Cardiac fibroblast (primary cell): ENCODE measurements at regions not wholly inside any gene's neighbourhood (a gene's known extent, or its start where the extent isn't known, plus 50 kb on each side); places are given as distances from the start of the nearest gene placed in this dataset.
"Not testable (repeated sequence)": the region's sequence is repeated elsewhere in the genome, so short reads cannot be mapped to it uniquely, and the experiment has no call there.

Source experiments
- DNase-seq, 2 donors: peaks; one replicate each; pipeline versions ENCODE4 v3.0.0 to v3.0.0-alpha.2; 2010; ENCODE audit warnings: low read depth in 2 of 2
- H3K4me3 ChIP-seq, 2 donors: replicated peaks in 1 of 2; 1 replicate in 1 of 2; 2 replicates in 1 of 2; pipeline ENCODE4 v1.5.1; 2011; ENCODE audit warnings: low read depth in 2 of 2, low read length in 2 of 2, mild to moderate bottlenecking in 2 of 2, moderate library complexity in 1 of 2
- CTCF ChIP-seq: IDR thresholded peaks from one replicate; pipeline ENCODE4 v1.5.1; 2011; ENCODE audit warnings: low read depth, mild to moderate bottlenecking, low read length, inconsistent platforms

DNA sequence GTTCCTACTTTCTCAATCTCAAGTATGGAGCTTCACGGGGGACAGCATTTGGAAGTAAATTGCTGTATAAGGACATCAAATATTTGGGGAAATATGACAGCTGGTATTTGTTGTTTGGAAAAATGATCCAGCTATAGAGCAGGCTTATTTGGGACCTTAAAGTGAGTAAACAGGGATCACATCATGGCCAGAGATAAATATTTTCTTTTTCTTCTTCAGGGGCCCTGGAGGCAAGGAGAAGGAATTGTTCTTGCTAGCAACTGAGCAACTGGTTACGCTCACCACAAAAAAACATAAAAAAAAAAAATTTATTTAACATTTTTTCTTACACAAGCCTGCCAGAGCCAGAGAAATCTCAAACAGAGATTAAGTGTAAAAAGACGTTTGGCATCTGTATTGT is 277.2 kb upstream of the UGT8 start:
- no peak overlapping the region for H3K4me3 ChIP-seq
- TF ChIP-seq CTCF = no peak
- DNase-seq = no peak

GRCh38 chr4:114323841-114324240 is 274.8 kb upstream of the UGT8 start:
- H3K4me3 ChIP-seq = no peak overlapping the region
- TF ChIP-seq CTCF = no peak
- DNase-seq = no peak

DNA sequence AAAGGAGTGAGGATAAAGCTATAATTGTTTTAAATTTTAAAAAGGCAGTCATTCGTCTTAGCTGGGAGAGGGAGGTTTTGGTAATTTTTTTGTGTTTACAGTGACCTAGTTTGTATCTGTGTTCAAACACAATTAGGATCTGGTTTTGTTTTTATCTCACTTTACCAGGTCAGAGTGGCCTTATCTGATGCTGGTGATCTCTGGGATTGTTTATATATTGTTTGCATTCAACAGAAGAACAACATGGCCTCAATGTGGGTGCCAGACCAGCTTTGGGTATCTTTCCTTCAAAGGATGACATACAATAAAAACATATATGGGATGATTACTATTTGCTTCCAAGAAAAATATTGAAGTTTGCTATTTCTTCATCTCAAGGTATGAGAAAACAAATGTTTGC is 272.2 kb upstream of the UGT8 start:
- no peak for DNase-seq
- no peak overlapping the region for H3K4me3 ChIP-seq
- TF ChIP-seq CTCF = no peak

DNA sequence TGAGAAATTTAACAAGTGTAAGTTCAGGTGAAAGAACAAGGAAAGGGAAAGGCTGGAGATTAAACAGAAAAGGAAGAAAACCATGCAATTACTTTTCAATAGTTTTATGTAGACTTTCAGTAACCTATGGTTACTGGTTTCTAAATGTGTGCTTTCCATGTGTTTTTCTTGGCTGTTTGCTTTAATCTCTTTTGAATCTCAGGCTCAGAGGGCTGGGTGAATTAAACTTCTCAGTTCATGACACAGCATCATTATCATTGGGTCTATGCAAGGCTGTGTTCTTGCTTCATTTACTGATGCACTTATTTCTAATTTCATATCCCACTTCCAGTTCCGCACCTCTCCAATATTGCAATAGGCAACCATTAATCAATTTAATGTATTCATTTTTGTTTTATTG is 266.5 kb upstream of the UGT8 start:
- no peak for DNase-seq
- TF ChIP-seq CTCF = no peak
- no peak overlapping the region for H3K4me3 ChIP-seq

DNA sequence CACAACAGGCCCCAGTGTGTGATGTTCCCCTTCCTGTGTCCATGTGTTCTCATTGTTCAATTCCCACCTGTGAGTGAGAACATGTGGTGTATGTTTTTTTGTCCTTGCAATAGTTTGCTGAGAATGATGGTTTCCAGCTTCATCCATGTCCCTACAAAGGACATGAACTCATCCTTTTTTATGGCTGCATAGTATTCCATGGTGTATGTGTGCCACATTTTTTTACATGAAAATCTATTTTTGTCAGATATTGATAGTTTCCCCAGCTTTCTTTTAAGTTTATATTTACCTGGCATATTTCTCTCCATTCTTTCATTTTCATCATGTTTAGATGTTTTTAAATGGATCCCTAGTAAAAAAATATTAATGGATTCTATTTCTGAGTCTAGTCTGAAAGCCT is 264.2 kb upstream of the UGT8 start:
- not testable (repeated sequence) for DNase-seq, H3K4me3 ChIP-seq

DNA sequence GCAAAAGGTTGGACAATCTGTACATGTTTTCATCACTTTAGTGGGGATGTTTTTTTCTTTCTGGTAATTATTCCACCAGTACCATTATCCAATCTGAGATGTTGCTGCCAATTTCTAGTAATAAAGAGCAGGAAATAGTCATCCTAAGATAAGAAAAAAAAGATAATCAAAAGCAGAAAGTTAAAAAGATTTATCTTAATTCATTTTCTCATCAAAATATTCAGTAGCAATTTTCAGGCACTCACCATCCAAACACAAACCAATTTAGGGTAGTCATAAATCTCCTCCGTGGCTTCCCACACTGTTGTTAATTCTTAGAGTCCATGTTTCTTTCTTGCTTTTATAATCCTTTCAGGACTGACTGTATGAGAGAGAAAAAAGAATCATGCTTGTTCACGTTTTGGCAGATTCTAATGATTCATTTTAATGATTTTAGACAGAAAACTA is 263.7 kb upstream of the UGT8 start:
- DNase-seq = no peak
- TF ChIP-seq CTCF = no peak
- H3K4me3 ChIP-seq = no peak overlapping the region

DNA sequence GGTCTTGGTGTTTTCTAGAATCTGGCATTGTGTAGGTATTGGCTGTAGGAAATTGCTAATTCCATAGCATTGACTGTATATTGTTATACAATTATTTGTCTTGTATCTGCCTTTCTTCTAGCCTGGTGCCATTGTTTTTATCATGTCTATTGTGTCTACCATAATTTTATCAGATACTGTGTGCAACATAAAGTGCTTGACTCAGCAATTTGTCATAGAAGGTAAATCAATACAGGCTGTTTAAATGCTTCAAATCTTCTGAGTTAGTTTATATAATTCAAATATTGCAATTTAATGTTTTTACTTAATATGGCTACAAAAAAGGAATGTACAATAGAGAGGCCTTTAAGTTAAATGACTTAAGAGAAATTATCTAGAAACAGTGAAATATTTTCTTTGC is 263.3 kb upstream of the UGT8 start:
- no peak overlapping the region for H3K4me3 ChIP-seq
- peak in 1 of 2 donors; percentile 5 for DNase-seq
- TF ChIP-seq CTCF = no peak
